SK-N-SH treated with all-trans-retinoic acid at 6 μM for 48 hours (cell line): ENCODE measurements at regions not wholly inside any gene's neighbourhood (a gene's known extent, or its start where the extent isn't known, plus 50 kb on each side); places are given as distances from the start of the nearest gene placed in this dataset.

Experiments
- RARB ChIP-seq: fragments of 250-450 bp; sonication (Bioruptor Pico); IDR thresholded peaks from 2 replicates; pipeline ENCODE4 v1.8.0; 2021; ENCODE audit warnings: mild to moderate bottlenecking, moderate library complexity
- TSHZ2 ChIP-seq: fragments of 250-450 bp; sonication (Bioruptor Pico); IDR thresholded peaks from 2 replicates; pipeline ENCODE4 v1.5.0; 2020; ENCODE audit warnings: mild to moderate bottlenecking, moderate library complexity

- TF ChIP-seq RARB (CRISPR knock-in tag): no peak
- TF ChIP-seq TSHZ2 (CRISPR knock-in tag): no peak
Observed at GRCh38 chr13:88726075-88726474, 1054.9 kb downstream of the SLITRK5 start.
